Breast epithelium (tissue), 4 donors: ENCODE measurements at regions not wholly inside any gene's neighbourhood (a gene's known extent, or its start where the extent isn't known, plus 50 kb on each side); places are given as distances from the start of the nearest gene placed in this dataset.

ENCODE experiments used
- DNase-seq, 2 donors: peaks; one replicate each; pipeline ENCODE4 v3.0.0-alpha.2; 2019; ENCODE audit warnings: low spot score in 2 of 2
- H3K27ac ChIP-seq, 2 donors: fragments of 200-600 bp; sonication (generic) in 1 of 2; one replicate each; pipeline ENCODE4 v1.5.1; 2016 to 2019; ENCODE audit warnings: mild to moderate bottlenecking in 1 of 2
- H3K27me3 ChIP-seq, 2 donors: fragments of 200-600 bp; sonication (generic) in 1 of 2; one replicate each; pipeline versions ENCODE4 v1.5.1 to v1.6.0; 2017 to 2019; ENCODE audit warnings: control low read depth in 1 of 2, mild to moderate bottlenecking in 1 of 2
- H3K36me3 ChIP-seq: fragments of 200-600 bp; one replicate; pipeline ENCODE4 v1.5.1; 2019
- H3K4me1 ChIP-seq, 2 donors: fragments of 200-600 bp; sonication (generic); one replicate each; pipeline ENCODE4 v1.5.1; 2016 to 2019; ENCODE audit warnings: control low read depth in 1 of 2
- H3K4me3 ChIP-seq, 3 donors: fragments of 200-600 bp; sonication (generic); 1 replicate in 2 of 3; 2 replicates in 1 of 3; pipeline ENCODE4 v1.5.1; 2016 to 2019; ENCODE audit warnings: mild to moderate bottlenecking in 3 of 3, moderate library complexity in 2 of 3
- H3K9me3 ChIP-seq, 2 donors: fragments of 200-600 bp; sonication (generic) in 1 of 2; one replicate each; pipeline ENCODE4 v1.5.1; 2016 to 2019; ENCODE audit warnings: control low read depth in 1 of 2
- POLR2A ChIP-seq: fragments of 450-650 bp; IDR thresholded peaks from one replicate; pipeline ENCODE4 v1.6.1; 2016; ENCODE audit warnings: antibody characterized with exemption, mild to moderate bottlenecking, moderate library complexity
- POLR2AphosphoS5 ChIP-seq, 3 donors: sonication (generic); formaldehyde crosslinking; IDR thresholded peaks; one replicate each; pipeline ENCODE4 v1.6.1; 2017; ENCODE audit warnings: antibody characterized with exemption in 3 of 3
- intact Hi-C: fragments of 100-400 bp; cut with DNase I; formaldehyde crosslinking; loops from one replicate; pipeline ENCODE4 v1.15.1; 2023; ENCODE audit warnings: low total_unique reads
- TF ChIP-seq, protein P1 (sequence below), 3 donors: fragments of 450-650 bp; IDR thresholded peaks; one replicate each; pipeline ENCODE4 v1.5.1; 2016 to 2017; ENCODE audit warnings: antibody characterized with exemption in 3 of 3, mild to moderate bottlenecking in 3 of 3, moderate library complexity in 3 of 3

DNA sequence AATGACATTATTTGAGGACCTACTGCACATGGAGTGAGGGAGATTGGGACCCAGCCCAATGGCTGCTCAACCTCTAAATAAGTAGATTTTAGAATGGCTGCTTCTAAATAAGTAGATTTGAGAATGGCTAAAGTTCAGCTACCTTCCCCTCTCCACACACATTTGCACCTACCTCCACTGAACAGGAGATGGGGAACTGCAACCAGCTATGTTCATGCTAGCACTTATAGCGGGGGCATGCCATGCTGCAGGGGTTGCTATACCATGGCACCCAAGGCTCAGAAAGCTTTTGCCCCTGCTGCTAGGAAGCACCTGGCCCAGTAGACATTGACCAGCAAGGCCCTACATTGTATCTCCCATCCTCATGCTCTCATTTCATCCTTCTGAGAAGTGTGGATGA lies 70.2 kb upstream of the MAOA start:
- intact Hi-C loops = no loop called here
- Histone ChIP-seq H3K27me3 (peaks cover 0 to 30% of the 10 kb centered on the region in 2 donors), H3K9me3 (no peaks in the 10 kb centered on the region), H3K27ac (no peak overlapping the region), H3K36me3 (no peaks in the 10 kb centered on the region), H3K4me3 (no peak overlapping the region), H3K4me1 (peaks cover 0 to 4% of the 10 kb centered on the region in 2 donors)
- no peak for DNase-seq
- TF ChIP-seq, protein P1, sequence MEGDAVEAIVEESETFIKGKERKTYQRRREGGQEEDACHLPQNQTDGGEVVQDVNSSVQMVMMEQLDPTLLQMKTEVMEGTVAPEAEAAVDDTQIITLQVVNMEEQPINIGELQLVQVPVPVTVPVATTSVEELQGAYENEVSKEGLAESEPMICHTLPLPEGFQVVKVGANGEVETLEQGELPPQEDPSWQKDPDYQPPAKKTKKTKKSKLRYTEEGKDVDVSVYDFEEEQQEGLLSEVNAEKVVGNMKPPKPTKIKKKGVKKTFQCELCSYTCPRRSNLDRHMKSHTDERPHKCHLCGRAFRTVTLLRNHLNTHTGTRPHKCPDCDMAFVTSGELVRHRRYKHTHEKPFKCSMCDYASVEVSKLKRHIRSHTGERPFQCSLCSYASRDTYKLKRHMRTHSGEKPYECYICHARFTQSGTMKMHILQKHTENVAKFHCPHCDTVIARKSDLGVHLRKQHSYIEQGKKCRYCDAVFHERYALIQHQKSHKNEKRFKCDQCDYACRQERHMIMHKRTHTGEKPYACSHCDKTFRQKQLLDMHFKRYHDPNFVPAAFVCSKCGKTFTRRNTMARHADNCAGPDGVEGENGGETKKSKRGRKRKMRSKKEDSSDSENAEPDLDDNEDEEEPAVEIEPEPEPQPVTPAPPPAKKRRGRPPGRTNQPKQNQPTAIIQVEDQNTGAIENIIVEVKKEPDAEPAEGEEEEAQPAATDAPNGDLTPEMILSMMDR (IDR thresholded peaks at IDR 0.05) = no peak
- no peak for TF ChIP-seq POLR2AphosphoS5 (IDR thresholded peaks at IDR 0.05)
- TF ChIP-seq POLR2A = no peak

DNA sequence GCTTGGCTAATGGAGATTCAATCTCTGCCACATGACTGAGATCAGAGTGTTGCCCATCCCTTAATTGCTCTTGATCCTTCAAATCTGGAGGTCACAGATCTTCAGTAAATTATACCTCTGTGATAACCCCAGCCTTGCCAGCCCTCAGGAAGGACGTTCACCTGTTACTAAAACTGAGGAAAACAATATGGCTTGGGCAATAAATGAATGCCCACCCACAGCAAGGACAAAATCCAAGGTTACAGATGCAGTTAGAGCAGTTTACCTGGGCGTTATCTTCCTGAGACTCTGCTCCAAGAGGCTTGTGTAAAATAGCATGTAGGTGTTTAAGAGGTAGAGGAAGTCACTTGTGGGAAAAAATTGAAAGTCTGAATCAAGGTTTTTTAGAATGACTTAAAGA lies 69.3 kb upstream of the MAOA start:
- no peak overlapping the region for H3K27ac ChIP-seq
- no peak for DNase-seq
- TF ChIP-seq, protein P1 (IDR thresholded peaks at IDR 0.05) = no peak
- TF ChIP-seq POLR2A (no peak), POLR2AphosphoS5 (IDR thresholded peaks at IDR 0.05) (no peak)
- peaks cover 0 to 22% of the 10 kb centered on the region in 2 donors for H3K27me3 ChIP-seq
- intact Hi-C loops = no loop called here
- no peaks in the 10 kb centered on the region for H3K36me3 ChIP-seq
- no peak overlapping the region for H3K4me3 ChIP-seq
- no peaks in the 10 kb centered on the region for H3K9me3 ChIP-seq
- H3K4me1 ChIP-seq = peaks cover 0 to under 1% of the 10 kb centered on the region in 2 donors

DNA sequence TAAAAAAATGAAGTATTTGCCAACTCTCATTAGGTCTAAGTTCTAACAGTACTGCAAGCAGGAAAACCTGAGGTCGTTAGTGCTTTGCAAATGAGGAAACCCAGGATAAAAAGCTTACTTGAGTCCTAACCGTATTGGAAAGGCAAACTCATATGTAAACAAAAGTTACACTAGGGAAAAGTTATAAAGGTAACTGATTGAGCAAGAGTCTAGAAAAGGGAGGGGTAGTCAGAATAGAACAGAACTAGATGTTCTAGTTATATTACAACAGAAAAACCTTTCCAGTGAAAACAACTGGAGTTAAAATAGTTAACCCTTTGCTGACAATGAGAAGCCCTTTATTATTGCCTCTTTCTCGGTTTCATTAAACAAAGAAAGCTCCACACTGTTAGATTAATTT lies 66.4 kb upstream of the MAOA start:
- Histone ChIP-seq H3K4me1 (no peaks in the 10 kb centered on the region), H3K27ac (peak overlapping the region; percentile 67 to 76), H3K27me3 (peaks cover 0 to 21% of the 10 kb centered on the region in 2 donors), H3K36me3 (no peaks in the 10 kb centered on the region), H3K9me3 (no peaks in the 10 kb centered on the region), H3K4me3 (peak overlapping the region in 1 of 3 donors; percentile 6)
- no peak for DNase-seq
- intact Hi-C loops = no loop called here
- TF ChIP-seq, protein P1 (IDR thresholded peaks at IDR 0.05) = no peak
- TF ChIP-seq POLR2A = no peak
- no peak for TF ChIP-seq POLR2AphosphoS5 (IDR thresholded peaks at IDR 0.05)

DNA sequence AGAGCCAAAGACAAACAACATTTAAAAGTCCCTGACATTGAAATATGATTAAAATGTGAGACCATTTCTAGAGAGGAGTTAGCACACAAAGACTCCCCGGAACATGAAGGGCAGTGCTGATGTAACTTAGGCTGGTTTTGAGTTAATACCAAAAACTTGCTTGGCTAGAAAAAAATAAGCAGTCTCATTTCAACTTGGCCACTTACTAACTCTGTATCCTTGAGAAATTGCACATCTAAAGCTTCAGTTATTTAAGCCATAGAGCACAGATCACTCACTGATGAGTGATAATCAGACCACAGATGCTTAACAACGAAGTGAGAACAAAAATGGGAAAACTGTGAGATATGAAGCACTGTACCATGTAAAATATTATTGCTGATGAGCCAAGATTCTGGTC lies 65.9 kb upstream of the MAOA start:
- intact Hi-C loops = no loop called here

DNA sequence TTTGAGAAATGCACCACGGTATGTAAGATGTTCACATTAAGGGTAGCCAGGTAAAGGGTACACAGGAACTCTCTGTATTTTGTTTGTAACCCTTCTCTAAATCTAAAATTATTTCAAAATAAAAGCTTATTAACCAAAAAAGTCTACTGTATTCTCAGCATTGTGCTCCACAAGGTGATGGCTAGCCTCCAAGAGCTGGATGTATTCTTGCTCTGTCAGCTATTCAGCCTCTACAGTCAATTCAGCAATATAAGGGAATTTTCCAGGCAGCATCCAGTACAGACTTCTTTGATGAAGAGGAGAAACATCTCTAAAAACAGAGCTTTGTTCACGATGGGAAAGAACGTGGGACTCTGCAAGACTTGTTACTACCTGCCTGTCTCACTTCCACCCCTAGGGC lies 63.5 kb upstream of the MAOA start:
- Histone ChIP-seq H3K4me3 (no peak overlapping the region), H3K9me3 (no peaks in the 10 kb centered on the region), H3K36me3 (no peaks in the 10 kb centered on the region), H3K27me3 (peaks cover 0 to 5% of the 10 kb centered on the region in 2 donors), H3K4me1 (no peaks in the 10 kb centered on the region), H3K27ac (peak overlapping the region; percentile 41 to 48)
- intact Hi-C loops = no loop called here
- DNase-seq = peak in 1 of 2 donors; percentile 34
- no peak for TF ChIP-seq POLR2AphosphoS5 (IDR thresholded peaks at IDR 0.05)
- TF ChIP-seq, protein P1 (IDR thresholded peaks at IDR 0.05) = no peak
- no peak for TF ChIP-seq POLR2A

More for the DNA sequence above, 65.9 kb upstream of the MAOA start:
- Histone ChIP-seq H3K27me3 (peaks cover 0 to 19% of the 10 kb centered on the region in 2 donors), H3K9me3 (no peaks in the 10 kb centered on the region), H3K36me3 (no peaks in the 10 kb centered on the region), H3K27ac (peak overlapping the region; percentile 67 to 76), H3K4me3 (peak overlapping the region in 1 of 3 donors; percentile 6), H3K4me1 (no peaks in the 10 kb centered on the region)
- DNase-seq = no peak
- TF ChIP-seq POLR2A (no peak), POLR2AphosphoS5 (IDR thresholded peaks at IDR 0.05) (no peak)

DNA sequence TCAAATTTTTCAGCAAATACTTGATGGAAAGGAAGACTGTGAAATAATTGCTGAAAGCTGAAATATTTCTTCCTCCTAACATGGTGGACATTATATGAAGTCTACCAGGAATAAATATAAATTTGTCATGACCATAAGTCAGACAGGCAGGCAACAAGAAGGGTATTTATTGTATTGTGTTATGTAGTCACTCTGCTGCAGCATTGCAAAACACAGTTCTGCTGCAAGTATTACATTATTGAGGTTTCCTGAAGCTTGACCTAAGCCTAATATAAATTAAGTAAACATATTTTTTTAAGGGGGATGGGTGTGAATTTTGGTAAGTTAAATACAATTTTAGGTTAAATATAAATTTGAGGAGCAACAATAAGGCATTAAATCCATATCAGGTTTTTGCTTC lies 60.2 kb upstream of the MAOA start:
- no peak for DNase-seq
- Histone ChIP-seq H3K27me3 (peaks cover 0 to 17% of the 10 kb centered on the region in 2 donors), H3K36me3 (no peaks in the 10 kb centered on the region), H3K4me1 (no peaks in the 10 kb centered on the region), H3K27ac (no peak overlapping the region), H3K4me3 (no peak overlapping the region), H3K9me3 (no peaks in the 10 kb centered on the region)
- TF ChIP-seq POLR2A (no peak), POLR2AphosphoS5 (IDR thresholded peaks at IDR 0.05) (no peak)
- TF ChIP-seq, protein P1 (IDR thresholded peaks at IDR 0.05) = no peak
- intact Hi-C loops = loop anchor here (2.0 kb wide), 1 partner anchor 27 kb away; no protein-coding TSS in a partner anchor
